A673 (cell line): ENCODE measurements at regions not wholly inside any gene's neighbourhood (a gene's known extent, or its start where the extent isn't known, plus 50 kb on each side); places are given as distances from the start of the nearest gene placed in this dataset.

Source experiments
- BruUV-seq: library from RNA; stranded (reverse); fragments of 400-500 nt; replicated peaks from 2 replicates; lab custom pipeline; 2021; lab: Mats Ljungman, UMichigan
- CTCF ChIA-PET: fragments of 300-600 bp; sonication (Branson Sonifier 250); formaldehyde crosslinking; loops from one replicate; lab custom pipeline; 2022; ENCODE audit warnings: antibody characterized with exemption; lab: Charles Lee
- POLR2A ChIA-PET: fragments of 300-600 bp; sonication (Branson Sonifier 250); formaldehyde crosslinking; loops from one replicate; lab custom pipeline; 2022; ENCODE audit warnings: antibody characterized with exemption; ENCODE audit not compliant: low non-redundant PET; lab: Charles Lee
- DNase-seq: peaks from one replicate; pipeline ENCODE4 v3.0.0-alpha.2; 2015; ENCODE audit warnings: low spot score
- H3K27ac ChIP-seq: fragments of 200-600 bp; sonication (generic); 2 replicates; pipeline ENCODE4 v1.5.1; 2016; ENCODE audit warnings: mixed run types, low read depth, mild to moderate bottlenecking, mixed read lengths, antibody characterized with exemption, low read length; ENCODE audit not compliant: poor library complexity, severe bottlenecking
- H3K27me3 ChIP-seq: fragments of 200-600 bp; sonication (generic); replicated peaks from 2 replicates; pipeline ENCODE4 v1.6.1; 2017; ENCODE audit warnings: mixed run types, low read depth, mild to moderate bottlenecking, mixed read lengths, antibody characterized with exemption, low read length; ENCODE audit not compliant: insufficient read depth, poor library complexity
- H3K36me3 ChIP-seq: fragments of 200-600 bp; sonication (generic); 2 replicates; pipeline ENCODE4 v1.6.1; 2016; ENCODE audit warnings: mixed run types, mild to moderate bottlenecking, mixed read lengths, antibody characterized with exemption, low read length; ENCODE audit not compliant: insufficient read depth, poor library complexity, severe bottlenecking
- H3K4me1 ChIP-seq: fragments of 200-600 bp; sonication (generic); 2 replicates; pipeline ENCODE4 v1.6.1; 2017; ENCODE audit warnings: mixed run types, mild to moderate bottlenecking, mixed read lengths, antibody characterized with exemption, low read length; ENCODE audit not compliant: insufficient read depth, poor library complexity, severe bottlenecking
- H3K4me3 ChIP-seq: fragments of 200-600 bp; sonication (generic); 2 replicates; pipeline ENCODE4 v1.5.1; 2016; ENCODE audit warnings: low read depth, mixed run types, mild to moderate bottlenecking, mixed read lengths, low read length; ENCODE audit not compliant: poor library complexity, severe bottlenecking
- H3K9me3 ChIP-seq: fragments of 200-600 bp; sonication (generic); 2 replicates; pipeline ENCODE4 v1.6.1; 2016; ENCODE audit warnings: mixed run types, low read depth, mild to moderate bottlenecking, mixed read lengths, antibody characterized with exemption, low read length; ENCODE audit not compliant: poor library complexity, severe bottlenecking
- CTCF ChIP-seq: fragments of 300-800, 200-600 bp; sonication (generic); conservative IDR thresholded peaks from 2 replicates; pipeline ENCODE4 v1.5.1; 2017; ENCODE audit warnings: low read depth, mild to moderate bottlenecking, antibody characterized with exemption, low read length, moderate library complexity, mixed read lengths
- EZH2 ChIP-seq: fragments of 200-600 bp; sonication (generic); IDR thresholded peaks from 2 replicates; pipeline ENCODE4 v1.6.1; 2017; ENCODE audit warnings: borderline replicate concordance, low read depth, mild to moderate bottlenecking, mixed read lengths, antibody characterized with exemption, low read length; ENCODE audit not compliant: poor library complexity, severe bottlenecking
- intact Hi-C: fragments of 100-400 bp; cut with micrococcal nuclease; formaldehyde crosslinking; loops from one replicate; pipeline ENCODE4 v1.10.0; 2022; ENCODE audit not compliant: unreplicated experiment

DNA sequence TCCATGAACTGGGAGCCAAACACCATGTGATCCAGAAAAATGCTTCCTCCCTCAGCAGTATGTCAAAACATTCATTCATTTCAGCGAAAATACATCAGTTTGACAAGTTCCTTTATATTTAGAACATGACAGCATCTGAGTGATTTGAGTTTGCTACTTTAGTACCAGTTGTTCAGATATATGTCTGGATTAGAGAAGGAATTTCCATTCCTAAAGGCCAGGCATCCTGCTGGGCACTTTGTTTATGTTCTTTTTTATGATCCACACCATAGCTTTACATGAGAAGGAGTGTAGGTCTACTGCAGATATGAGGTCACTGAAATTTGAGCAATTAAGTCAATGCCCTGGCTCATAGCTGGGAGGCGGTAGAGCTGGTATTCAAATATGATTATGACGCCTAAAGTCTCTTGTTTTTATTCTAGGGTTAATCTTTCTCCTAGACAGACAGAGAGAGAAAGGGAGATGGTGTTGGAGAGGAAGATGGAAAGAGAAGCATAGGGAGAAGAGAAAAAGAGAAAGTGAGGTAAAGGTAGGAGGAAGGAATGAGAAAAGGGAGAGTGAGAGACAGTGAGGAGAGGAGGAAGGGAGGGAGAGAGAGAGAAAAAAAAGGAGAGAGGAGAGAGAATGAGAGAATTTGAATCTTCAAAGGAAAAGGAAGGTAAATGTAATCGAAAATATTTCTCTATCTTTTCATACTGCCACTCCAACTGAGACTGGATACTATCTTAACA is 839.5 kb upstream of the FANCL start:
- no peak for DNase-seq
- CTCF ChIA-PET, result no interaction called here

DNA sequence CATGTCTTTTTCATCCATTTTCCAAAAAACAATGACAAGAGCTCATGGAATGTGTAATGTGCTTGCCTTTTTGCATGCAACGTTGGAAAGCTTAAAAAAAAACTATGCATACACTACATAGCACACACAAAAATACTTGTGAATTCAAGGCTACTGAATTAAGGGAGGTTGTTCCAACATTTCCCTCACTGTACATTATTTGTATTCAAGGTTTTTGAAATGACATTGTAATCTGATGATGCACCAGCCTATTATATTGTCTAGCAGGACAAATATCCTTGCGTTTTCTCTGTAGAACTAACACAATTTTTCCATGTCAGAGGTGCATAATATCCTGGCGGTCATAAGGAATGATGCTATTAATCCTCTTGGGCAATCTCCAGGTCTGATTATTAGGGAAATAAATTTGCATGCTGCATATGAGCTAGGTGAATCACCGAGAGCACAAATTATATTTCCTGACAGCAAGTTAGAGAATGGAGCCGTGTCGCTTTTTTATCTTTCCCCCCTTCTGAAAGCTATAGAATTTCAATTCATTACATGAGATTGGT is 836.9 kb upstream of the FANCL start:
- H3K4me3 ChIP-seq, result no peak overlapping the region
- no peaks in the 10 kb centered on the region for H3K4me1 ChIP-seq
- H3K27me3 ChIP-seq, result no peaks in the 10 kb centered on the region
- no peak overlapping the region for H3K27ac ChIP-seq
- TF ChIP-seq EZH2, result no peak
- no peak for TF ChIP-seq CTCF
- no peak for DNase-seq
- ChIA-PET CTCF (no interaction called here), POLR2A (no interaction called here)
- no TSS peak for BruUV-seq
- intact Hi-C loops, result no loop called here
- H3K36me3 ChIP-seq, result no peaks in the 10 kb centered on the region
- no peaks in the 10 kb centered on the region for H3K9me3 ChIP-seq

More for the DNA sequence above, 839.5 kb upstream of the FANCL start:
- H3K36me3 ChIP-seq, result no peaks in the 10 kb centered on the region
- no peak overlapping the region for H3K27ac ChIP-seq
- H3K9me3 ChIP-seq, result no peaks in the 10 kb centered on the region
- H3K4me1 ChIP-seq, result no peaks in the 10 kb centered on the region
- H3K27me3 ChIP-seq, result peaks cover 6% of the 10 kb centered on the region
- no peak overlapping the region for H3K4me3 ChIP-seq
- no peak for TF ChIP-seq EZH2
- TF ChIP-seq CTCF, result no peak
- BruUV-seq, result no TSS peak
- intact Hi-C loops, result no loop called here
- POLR2A ChIA-PET, result no interaction called here

DNA sequence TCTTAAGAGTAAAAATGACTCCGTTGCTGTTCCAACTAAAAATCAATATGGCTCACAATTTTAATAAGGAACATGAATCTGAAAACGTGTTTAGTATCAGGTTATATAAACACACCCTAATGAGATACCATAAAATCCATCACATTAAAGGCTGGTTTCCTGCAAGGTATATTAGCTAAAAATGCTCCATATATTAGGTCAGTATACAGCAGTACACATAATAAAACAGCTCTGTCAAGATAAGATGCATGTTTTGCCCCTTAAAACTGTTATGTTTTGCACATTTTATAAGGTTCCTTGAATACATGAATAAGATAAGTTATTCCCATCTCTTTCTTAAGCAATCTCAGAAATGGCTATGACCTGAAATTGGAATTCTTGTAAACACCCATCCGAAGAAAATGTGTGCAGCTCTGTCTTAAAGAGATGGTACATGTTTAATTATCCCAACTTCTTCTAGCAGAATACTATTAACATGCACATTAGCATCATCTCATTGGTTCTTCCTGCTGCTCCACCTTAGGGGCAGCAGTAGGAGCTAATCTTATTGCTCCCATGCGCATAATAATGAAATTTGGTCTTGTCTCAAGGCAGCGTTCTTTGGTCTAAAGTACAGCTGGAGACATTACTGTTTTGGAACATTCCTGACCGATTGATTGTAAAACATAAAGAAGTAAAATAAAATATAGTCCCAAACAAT is 836.1 kb upstream of the FANCL start:
- Histone ChIP-seq H3K27me3 (no peaks in the 10 kb centered on the region), H3K9me3 (no peaks in the 10 kb centered on the region), H3K36me3 (no peaks in the 10 kb centered on the region), H3K27ac (no peak overlapping the region), H3K4me3 (no peak overlapping the region), H3K4me1 (no peaks in the 10 kb centered on the region)
- intact Hi-C loops, result no loop called here
- no TSS peak for BruUV-seq
- POLR2A ChIA-PET, result no interaction called here
- CTCF ChIA-PET, result no interaction called here
- DNase-seq, result no peak
- TF ChIP-seq EZH2 (no peak), CTCF (no peak)
